ENCODE measurements at regions not wholly inside any gene's neighbourhood (a gene's known extent, or its start where the extent isn't known, plus 50 kb on each side); places are given as distances from the start of the nearest gene placed in this dataset.

- Mint-ChIP-seq H3K27me3 (ENCODE audit: low read depth, poor library complexity) (peaks cover 3% of the 10 kb centered on the region), H3K36me3 (ENCODE audit: low read depth) (no peaks in the 10 kb centered on the region), H3K9me3 (no peaks in the 10 kb centered on the region), H3K4me1 (peaks cover 17% of the 10 kb centered on the region), H3K4me3 (no peak overlapping the region), H3K27ac (no peak overlapping the region)
- no peak for TF ChIP-seq CTCF (IDR thresholded peaks at IDR 0.05)
- DNase-seq = no peak
Measured at GRCh38 chr4:24637173-24637572, 52.8 kb upstream of the DHX15 start.

- no peak overlapping the region for H3K4me3 Mint-ChIP-seq
- no peak for DNase-seq
- no peaks in the 10 kb centered on the region for H3K36me3 Mint-ChIP-seq (ENCODE audit: low read depth)
- no peak overlapping the region for H3K27ac Mint-ChIP-seq
- peaks cover 21% of the 10 kb centered on the region for H3K4me1 Mint-ChIP-seq
- H3K27me3 Mint-ChIP-seq (ENCODE audit: low read depth, poor library complexity) = peaks cover 3% of the 10 kb centered on the region
- no peaks in the 10 kb centered on the region for H3K9me3 Mint-ChIP-seq
- no peak for TF ChIP-seq CTCF (IDR thresholded peaks at IDR 0.05)
Measured at GRCh38 chr4:24638396-24638875, 54.1 kb upstream of the DHX15 start.

GRCh38 chr4:24639714-24640113 is 55.4 kb upstream of the DHX15 start:
- DNase-seq = no peak
- Mint-ChIP-seq H3K36me3 (ENCODE audit: low read depth) (no peaks in the 10 kb centered on the region), H3K27me3 (ENCODE audit: low read depth, poor library complexity) (peaks cover 3% of the 10 kb centered on the region), H3K9me3 (no peaks in the 10 kb centered on the region), H3K4me3 (no peak overlapping the region), H3K4me1 (peaks cover 21% of the 10 kb centered on the region), H3K27ac (no peak overlapping the region)
- TF ChIP-seq CTCF (IDR thresholded peaks at IDR 0.05) = no peak

- peaks cover 3% of the 10 kb centered on the region for H3K27me3 Mint-ChIP-seq (ENCODE audit: low read depth, poor library complexity)
- no peak for TF ChIP-seq CTCF (IDR thresholded peaks at IDR 0.05)
- H3K4me1 Mint-ChIP-seq = peaks cover 27% of the 10 kb centered on the region
- H3K27ac Mint-ChIP-seq = no peak overlapping the region
- DNase-seq = no peak
- H3K36me3 Mint-ChIP-seq (ENCODE audit: low read depth) = no peaks in the 10 kb centered on the region
- no peaks in the 10 kb centered on the region for H3K9me3 Mint-ChIP-seq
- no peak overlapping the region for H3K4me3 Mint-ChIP-seq
Measured at GRCh38 chr4:24640366-24640765, 56.0 kb upstream of the DHX15 start.

GRCh38 chr4:24642981-24643547 is 58.7 kb upstream of the DHX15 start:
- TF ChIP-seq CTCF (IDR thresholded peaks at IDR 0.05) = no peak
- Mint-ChIP-seq H3K4me3 (no peak overlapping the region), H3K4me1 (peaks cover 46% of the 10 kb centered on the region), H3K9me3 (no peaks in the 10 kb centered on the region), H3K27ac (no peak overlapping the region), H3K36me3 (ENCODE audit: low read depth) (no peaks in the 10 kb centered on the region), H3K27me3 (ENCODE audit: low read depth, poor library complexity) (peaks cover 3% of the 10 kb centered on the region)
- DNase-seq = no peak

GRCh38 chr4:24643774-24644520 is 59.6 kb upstream of the DHX15 start:
- peaks cover 51% of the 10 kb centered on the region for H3K4me1 Mint-ChIP-seq
- peaks cover 4% of the 10 kb centered on the region for H3K27me3 Mint-ChIP-seq (ENCODE audit: low read depth, poor library complexity)
- no peaks in the 10 kb centered on the region for H3K9me3 Mint-ChIP-seq
- no peak overlapping the region for H3K27ac Mint-ChIP-seq
- DNase-seq = no peak
- no peak overlapping the region for H3K4me3 Mint-ChIP-seq
- TF ChIP-seq CTCF (IDR thresholded peaks at IDR 0.05) = no peak
- H3K36me3 Mint-ChIP-seq (ENCODE audit: low read depth) = no peaks in the 10 kb centered on the region

Data from nephron progenitor cell (in vitro differentiated cells).